Stimulated activated CD4-positive, alpha-beta T cell treated with anti-CD3 and anti-CD28 coated beads, TNF-alpha, amount 100 ng/mL, for 4 hours (primary cell): ENCODE measurements at regions not wholly inside any gene's neighbourhood (a gene's known extent, or its start where the extent isn't known, plus 50 kb on each side); places are given as distances from the start of the nearest gene placed in this dataset.
"Not testable (repeated sequence)": the region's sequence is repeated elsewhere in the genome, so short reads cannot be mapped to it uniquely, and the experiment has no call there.

Experiments used
- DNase-seq, 3 experiments: peaks; one replicate each; pipeline ENCODE4 v3.0.0-alpha.2; 2020; ENCODE audit warnings: low read depth in 3 of 3

- no peak for DNase-seq
These were observed 57.6 kb upstream of the ZNF519 start for GRCh38 chr18:14189858-14190257.

DNA sequence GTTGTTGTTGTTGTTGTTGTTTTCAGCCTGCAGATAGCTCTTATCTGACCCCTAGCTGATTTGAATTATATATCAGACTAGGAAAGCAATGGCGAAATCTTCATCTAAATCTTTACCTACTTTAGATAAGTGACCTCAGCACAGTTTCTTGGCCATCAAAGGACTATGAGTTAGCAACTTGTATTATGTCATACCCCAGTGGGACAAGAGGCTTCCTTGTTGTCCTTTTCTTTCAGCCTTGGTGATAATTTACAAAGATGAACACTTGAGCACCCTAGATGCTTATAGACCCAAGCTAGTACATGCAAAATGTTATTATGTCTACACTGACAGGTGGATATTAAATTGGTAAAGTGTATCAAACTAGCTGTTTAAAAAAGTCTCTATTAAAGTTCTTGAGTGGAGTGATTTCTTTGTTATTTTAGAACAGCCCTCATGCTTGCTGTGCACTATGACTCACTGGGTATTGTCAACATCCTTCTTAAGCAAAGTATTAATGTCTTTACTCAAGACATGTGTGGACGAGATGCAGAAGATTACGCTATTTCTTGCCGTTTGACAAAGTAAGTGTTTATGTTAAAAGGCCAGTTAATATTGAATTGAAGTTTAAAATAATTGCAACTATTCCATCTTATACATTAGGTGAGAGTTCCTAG lies 56.6 kb upstream of the ZNF519 start:
- DNase-seq = not testable (repeated sequence)
